ENCODE measurements at regions not wholly inside any gene's neighbourhood (a gene's known extent, or its start where the extent isn't known, plus 50 kb on each side); places are given as distances from the start of the nearest gene placed in this dataset.

GRCh38 chr20:4366076-4366475 lies 117.0 kb upstream of the ADRA1D start:
- Histone ChIP-seq H3K9me3 (ENCODE audit: control insufficient read depth, low read depth, low read length) (no peaks in the 10 kb centered on the region), H3T11ph (ENCODE audit: low read length) (no peak overlapping the region), H2AK5ac (ENCODE audit: insufficient read length, low read length) (no peak overlapping the region), H3K23ac (ENCODE audit: insufficient read length, low read depth, low read length) (no peak overlapping the region), H2BK120ac (ENCODE audit: low read depth, low read length, poor library complexity, severe bottlenecking) (no peak overlapping the region), H3K14ac (ENCODE audit: insufficient read depth, low read length) (no peak overlapping the region), H3K4ac (ENCODE audit: low read depth, low read length) (no peak overlapping the region), H2BK20ac (ENCODE audit: low read depth, low read length, poor library complexity, severe bottlenecking) (no peak overlapping the region), H2BK15ac (ENCODE audit: low read depth, low read length) (no peak overlapping the region), H3K23me2 (ENCODE audit: insufficient read length, low read depth, low read length, poor library complexity, severe bottlenecking) (no peaks in the 10 kb centered on the region), H3K27ac (ENCODE audit: insufficient read length, low read depth, low read length) (no peak overlapping the region), H3K79me1 (ENCODE audit: insufficient read depth, low read depth, low read length, poor library complexity, severe bottlenecking) (no peaks in the 10 kb centered on the region), H3K4me2 (ENCODE audit: insufficient read depth, insufficient read length, low read length) (no peak overlapping the region), H2AFZ (ENCODE audit: low read length) (no peak overlapping the region), H4K8ac (replicated peaks; ENCODE audit: insufficient read length, low read depth, low read length) (no peak overlapping the region), H3K9ac (ENCODE audit: extremely low read depth, insufficient read length, low read length) (no peak overlapping the region), H4K91ac (ENCODE audit: insufficient read length, low read depth, low read length) (no peak overlapping the region), H3K56ac (ENCODE audit: insufficient read length, low read depth, low read length) (no peak overlapping the region), H3K27me3 (ENCODE audit: insufficient read depth, low read length) (no peaks in the 10 kb centered on the region), H3K79me2 (ENCODE audit: insufficient read depth, low read length) (no peaks in the 10 kb centered on the region), H4K5ac (ENCODE audit: insufficient read length, low read depth, low read length) (no peak overlapping the region), H3K18ac (ENCODE audit: insufficient read length, low read depth, low read length) (no peak overlapping the region), H2BK5ac (ENCODE audit: insufficient read length, low read length) (no peak overlapping the region), H4K20me1 (ENCODE audit: control insufficient read depth, insufficient read depth, insufficient read length) (no peaks in the 10 kb centered on the region), H3K4me1 (ENCODE audit: insufficient read depth, low read length) (no peaks in the 10 kb centered on the region), H2BK12ac (ENCODE audit: insufficient read length, low read depth, low read length) (no peak overlapping the region)
- Mint-ChIP-seq H3K36me3 (ENCODE audit: insufficient read depth in 1 of 3, low read depth in 3 of 3) (no peaks in the 10 kb centered on the region), H3K27ac (no peak overlapping the region), H3K4me3 (no peak overlapping the region), H3K9me3 (peaks cover 0 to 3% of the 10 kb centered on the region in 2 experiments; a peak in 4 of 5 replicates), H3K27me3 (ENCODE audit: low read depth) (peaks cover 7% of the 10 kb centered on the region), H3K4me1 (peaks cover 0 to 3% of the 10 kb centered on the region in 2 experiments; a peak in 1 of 4 replicates)
- WGBS (ENCODE audit: extremely low coverage, insufficient read length, low lambda C conversion rate) = no CpG with 5 or more reads among the region's 1 CpG
- no peak for DNase-seq
- no peak for TF ChIP-seq CTCF (conservative IDR thresholded peaks at IDR 0.05)

Measured in H9 (cell line).